Middle frontal gyrus (tissue), 1 donor: ENCODE measurements at regions not wholly inside any gene's neighbourhood (a gene's known extent, or its start where the extent isn't known, plus 50 kb on each side); places are given as distances from the start of the nearest gene placed in this dataset.
A peak's percentile ranks its signal among the peaks of the same experiment; 100 is the strongest.

Experiments
- DNase-seq: peaks from one replicate; pipeline ENCODE4 v3.0.0-alpha.2; 2015; ENCODE audit warnings: low spot score; ENCODE audit errors: extremely low spot score

DNA sequence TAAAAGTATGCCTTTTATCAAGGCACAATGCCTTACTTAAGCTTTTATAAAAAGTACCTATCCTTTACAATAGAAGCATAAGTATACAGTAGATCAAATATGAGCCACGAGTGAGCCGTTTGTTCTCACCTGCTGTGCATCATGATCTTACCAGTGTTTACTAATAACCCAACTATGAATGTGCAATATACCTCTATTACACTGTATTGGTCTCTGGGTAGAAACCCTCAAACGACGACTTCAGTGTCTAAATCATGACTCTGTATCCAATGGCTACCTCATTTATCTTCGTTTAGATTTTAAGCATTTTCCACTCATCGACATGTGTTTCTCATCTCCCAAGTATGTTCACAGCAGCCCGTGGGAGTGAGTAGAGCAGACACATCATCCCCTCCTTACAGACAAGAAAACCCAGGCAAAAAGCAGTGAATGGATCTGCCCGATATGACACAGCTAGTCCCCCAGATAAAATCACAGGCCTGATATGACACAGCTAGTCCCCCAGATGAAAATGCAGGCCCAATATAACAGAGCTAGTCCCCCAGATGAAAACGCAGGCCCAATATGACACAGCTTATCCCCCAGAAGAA lies 279.8 kb downstream of the TNS1 start:
- DNase-seq = no peak

DNA sequence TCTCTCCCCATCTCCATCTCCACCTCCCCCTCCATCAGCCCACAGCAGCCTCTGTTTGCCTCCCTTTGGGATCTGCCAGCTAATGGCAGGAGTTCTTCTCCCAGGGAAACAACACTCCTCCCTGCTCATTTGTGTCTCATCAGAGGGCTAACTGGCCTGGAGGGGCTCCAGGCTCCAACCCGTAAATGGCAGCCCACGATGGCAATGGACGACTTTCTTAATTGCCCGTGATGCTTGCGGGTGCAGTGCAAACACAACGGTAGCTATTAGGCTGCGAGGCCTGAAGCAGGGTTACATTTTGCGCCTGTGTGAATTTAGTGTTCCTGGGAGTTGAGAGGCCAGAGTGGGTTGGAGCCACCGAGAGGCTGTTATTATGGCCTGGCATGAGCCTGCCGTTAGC lies 285.1 kb downstream of the TNS1 start:
- no peak for DNase-seq

DNA sequence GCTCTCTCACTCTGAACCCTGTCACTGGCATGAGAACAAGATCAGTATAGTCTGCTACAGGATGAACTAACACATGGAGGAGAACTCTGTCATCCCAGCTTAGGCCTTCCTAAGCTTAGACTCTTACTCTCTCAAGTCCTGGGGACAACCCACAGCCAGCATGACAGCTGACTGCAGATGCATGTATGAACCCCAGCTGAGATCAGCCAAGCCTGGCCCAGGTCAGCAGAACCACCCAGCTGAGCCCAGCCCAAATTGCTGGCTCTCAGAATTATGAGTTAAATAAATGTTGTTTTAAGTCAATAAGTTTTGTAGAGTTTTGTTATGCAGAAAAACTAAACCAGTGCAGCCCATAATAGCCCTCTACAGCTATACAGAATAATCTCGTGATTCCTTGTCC lies 287.3 kb downstream of the TNS1 start:
- DNase-seq = no peak

GRCh38 chr2:217714287-217714751 lies 288.5 kb downstream of the TNS1 start:
- DNase-seq = peak; percentile 84

GRCh38 chr2:217713395-217714286 lies 289.2 kb downstream of the TNS1 start:
- peak; percentile 41 for DNase-seq

- DNase-seq = no peak
Measured at GRCh38 chr2:217712431-217712830, 290.4 kb downstream of the TNS1 start.

GRCh38 chr2:217711188-217711587 lies 291.6 kb downstream of the TNS1 start:
- DNase-seq = no peak

- no peak for DNase-seq
Measured at GRCh38 chr2:217710211-217710765, 292.5 kb downstream of the TNS1 start.

- no peak for DNase-seq
Measured at GRCh38 chr2:217709478-217710210, 293.2 kb downstream of the TNS1 start.

DNA sequence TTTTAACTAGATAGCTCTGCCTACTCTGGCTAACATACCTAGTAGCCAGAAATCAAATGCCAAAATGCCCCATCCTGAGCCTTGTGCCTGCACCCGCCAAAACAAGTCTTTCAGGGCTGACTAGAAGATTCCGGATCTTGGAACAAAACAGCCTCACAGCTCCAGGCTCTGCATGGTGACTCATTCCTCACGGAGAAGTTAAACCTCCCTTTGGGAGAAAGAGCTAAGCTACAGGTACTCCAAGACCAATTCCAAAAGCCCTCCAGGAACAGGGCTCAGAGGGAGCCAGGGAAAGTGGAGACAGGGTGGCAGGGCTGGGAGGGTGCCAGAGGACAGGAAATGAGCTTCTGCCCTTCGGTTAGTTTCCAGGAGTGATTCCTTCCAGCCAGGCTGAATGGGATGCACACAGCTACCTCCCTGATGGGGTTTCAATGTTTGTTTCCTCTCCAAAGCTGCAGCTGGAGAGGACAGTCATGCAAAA lies 295.6 kb downstream of the TNS1 start:
- no peak for DNase-seq

DNA sequence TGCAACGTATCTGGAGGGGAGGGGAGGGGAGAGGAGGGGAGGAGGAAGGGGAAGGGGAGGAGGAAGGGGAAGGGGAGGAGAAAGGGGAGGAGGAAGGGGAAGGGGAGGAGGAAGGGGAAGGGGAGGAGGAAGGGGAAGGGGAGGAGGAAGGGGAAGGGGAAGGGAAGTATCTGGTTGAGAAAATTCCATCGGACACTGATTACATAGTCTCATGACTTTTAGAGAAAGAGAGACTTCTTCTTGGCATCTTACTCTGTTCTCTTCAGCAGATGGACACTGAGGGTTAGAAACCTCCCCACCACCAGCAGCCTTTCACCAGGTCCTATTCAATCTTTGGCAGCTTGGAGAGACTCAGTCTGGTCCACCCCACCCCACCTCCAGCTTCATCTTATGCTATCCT lies 296.3 kb downstream of the TNS1 start:
- no peak for DNase-seq

DNA sequence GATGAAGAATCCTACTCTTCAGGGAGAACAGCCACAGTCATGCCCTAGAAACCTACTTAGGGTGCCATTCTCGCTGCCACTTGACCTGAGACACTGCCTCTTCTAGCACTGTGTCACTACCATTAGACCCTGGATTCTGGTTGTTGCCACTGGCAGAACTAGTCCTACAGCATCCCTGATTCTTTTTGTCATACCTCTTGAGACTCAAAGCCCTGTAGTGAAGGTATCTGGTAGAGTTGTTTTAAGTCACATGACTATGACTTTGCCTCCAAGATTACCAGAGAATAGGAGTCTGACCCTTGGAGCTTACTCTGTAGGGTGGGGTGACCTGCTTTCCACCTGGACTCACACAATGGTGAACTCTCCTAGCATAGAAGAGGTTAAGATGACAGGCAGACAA lies 296.7 kb downstream of the TNS1 start:
- DNase-seq = no peak

GRCh38 chr2:217705461-217705860 lies 297.3 kb downstream of the TNS1 start:
- no peak for DNase-seq

GRCh38 chr2:217703999-217704398 lies 298.8 kb downstream of the TNS1 start:
- DNase-seq = no peak

DNA sequence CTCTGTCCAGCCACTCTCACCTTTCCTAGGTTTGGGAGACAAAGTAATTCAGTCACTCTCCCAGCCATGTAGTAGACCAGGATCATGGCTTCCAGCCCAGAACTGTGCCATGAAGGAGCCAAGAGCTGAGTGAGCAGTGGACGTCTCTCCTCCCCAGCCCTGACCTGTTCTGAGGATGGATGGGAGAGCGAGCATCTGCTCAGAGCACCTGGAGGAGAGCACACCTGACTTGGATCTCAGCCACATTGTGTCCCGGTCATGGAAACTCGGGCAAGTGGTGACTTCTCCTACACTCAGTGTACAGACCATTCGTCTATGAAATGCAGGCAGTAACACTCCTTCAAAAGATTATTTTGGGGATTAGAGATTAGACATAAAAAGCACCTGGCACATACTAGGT lies 299.7 kb downstream of the TNS1 start:
- DNase-seq = no peak

GRCh38 chr2:217701622-217702021 lies 301.2 kb downstream of the TNS1 start:
- no peak for DNase-seq

- DNase-seq = no peak
Measured at GRCh38 chr2:217698691-217699090, 304.1 kb downstream of the TNS1 start.

DNA sequence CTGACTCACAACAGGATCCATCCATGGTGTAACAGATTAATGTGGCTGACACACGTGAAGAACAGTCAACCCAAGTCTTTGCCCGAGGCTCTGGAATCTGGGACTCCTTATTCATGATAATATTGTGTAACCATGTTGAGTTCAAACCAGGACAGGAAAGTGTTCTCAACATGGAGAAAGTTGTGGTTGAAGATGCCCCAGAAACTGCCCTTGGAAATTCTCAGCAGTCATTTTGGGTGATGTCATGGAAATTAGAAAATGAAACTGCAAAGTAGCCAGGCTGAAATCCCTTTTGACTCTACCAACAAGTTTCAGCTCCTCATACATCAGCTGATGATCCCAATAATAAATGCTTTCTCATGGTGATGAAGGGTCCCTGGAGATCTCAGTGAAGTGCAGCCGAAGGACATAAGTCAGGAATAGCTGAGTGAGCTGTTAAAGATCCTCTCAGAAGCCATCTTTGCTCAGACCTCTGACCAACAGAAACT lies 307.7 kb downstream of the TNS1 start:
- no peak for DNase-seq

DNA sequence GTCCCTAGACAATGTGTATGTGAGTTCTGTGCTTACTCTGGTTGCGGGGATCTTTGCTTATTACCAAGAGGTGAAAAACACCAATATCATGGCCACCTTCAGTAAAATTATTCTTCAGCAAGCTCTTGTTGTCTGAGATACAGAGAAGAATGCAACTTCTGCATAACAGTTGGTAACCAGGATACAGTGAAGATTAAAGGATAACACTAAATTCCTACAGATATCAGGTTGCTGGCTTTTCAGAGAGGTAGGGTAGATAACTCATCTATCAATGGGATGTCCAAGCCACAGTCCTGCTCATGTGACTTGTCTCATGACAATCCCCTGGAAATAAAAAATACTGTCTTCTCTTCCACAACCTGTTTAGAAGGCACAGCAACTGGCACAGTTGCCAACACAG lies 308.5 kb downstream of the TNS1 start:
- DNase-seq = no peak

DNA sequence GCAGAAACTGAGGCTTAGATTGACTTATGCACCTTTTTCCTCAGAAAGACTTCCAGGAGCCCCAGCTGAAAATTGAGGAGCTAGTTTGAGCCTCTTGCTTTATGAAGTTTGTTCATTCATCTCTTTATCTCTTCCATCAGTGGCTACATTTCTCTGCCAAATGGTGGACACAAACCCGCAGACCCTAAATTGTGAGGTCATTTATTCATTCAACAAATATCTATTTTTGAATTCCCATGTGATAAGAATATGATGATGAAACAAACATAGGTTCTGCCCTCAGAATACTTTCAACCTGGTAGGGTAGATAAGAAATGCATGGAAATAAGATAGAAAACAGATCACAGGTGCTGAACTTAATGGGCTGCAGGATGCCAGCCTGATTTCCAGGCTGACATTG lies 309.4 kb downstream of the TNS1 start:
- DNase-seq = no peak

DNA sequence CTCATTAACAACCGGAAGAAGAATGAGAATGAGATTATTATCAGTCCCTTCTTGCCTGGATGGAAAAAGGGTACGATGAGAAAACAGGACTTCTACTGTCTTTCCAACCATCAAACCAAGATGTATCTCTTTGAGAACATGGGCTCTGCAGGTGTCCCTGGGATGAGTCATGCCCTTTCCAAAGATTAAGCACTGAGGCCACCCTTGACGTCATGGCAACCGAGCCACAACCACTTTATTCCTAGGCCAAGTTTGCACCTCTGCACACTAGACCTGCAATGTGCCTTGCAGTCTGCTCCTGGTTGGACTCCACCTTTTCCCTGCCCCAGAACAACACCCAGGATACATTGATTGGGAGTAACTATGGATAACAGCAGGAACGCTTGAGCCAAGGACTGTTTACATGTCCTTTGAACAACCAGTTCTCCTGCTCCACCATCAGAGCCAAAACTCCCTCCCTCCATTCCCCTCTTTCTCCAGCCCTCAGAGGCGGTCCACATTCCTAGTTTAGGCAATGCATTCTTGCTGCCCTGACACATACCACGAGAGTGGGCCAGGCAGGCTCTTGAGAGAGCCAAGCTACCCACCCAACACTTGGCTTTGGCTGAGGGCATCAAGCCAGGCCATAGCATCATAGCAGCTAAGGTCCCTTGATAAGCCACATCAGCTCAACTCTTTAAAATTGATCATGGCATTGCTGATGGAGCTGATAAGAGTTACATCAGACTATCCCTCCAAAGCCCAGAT lies 310.7 kb downstream of the TNS1 start:
- no peak for DNase-seq
